ENCODE measurements at regions not wholly inside any gene's neighbourhood (a gene's known extent, or its start where the extent isn't known, plus 50 kb on each side); places are given as distances from the start of the nearest gene placed in this dataset.

DNA sequence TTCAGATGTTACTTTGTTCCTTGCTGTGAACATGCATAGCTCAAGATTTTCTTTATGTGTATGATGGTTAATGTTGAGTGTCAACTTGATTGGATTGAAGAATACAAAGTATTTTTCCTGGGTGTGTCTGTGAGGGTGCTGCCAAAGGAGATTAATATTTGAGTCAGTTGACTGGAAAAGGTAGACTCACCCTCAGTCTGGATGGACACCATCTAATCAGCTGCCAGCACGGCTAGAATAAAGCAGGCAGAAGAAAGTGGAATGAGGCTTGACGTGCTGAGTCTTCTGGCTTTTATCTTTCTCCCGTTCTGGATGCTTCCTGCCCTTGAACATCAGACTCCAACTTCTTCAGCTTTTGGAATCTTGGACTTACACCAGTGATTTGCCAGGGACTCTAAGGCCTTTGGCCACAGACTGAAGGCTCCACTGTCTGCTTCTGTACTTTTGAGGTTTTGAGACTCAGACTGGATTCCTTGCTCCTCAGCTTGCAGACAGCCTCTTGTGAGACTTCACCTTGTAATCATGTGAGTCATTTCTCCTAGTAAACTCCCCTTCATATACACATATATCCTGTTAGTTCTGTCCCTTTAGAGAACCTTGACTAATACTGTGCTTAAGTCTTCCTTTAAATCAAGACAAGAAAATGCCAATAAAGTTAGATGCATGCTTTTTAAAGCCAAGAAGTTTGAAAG is 626.6 kb downstream of the KCNT2 start:
- no peak overlapping the region for H3K9ac ChIP-seq (ENCODE audit: low read length)
- ChIA-PET POLR2A (no interaction called here), CTCF (no interaction called here), RAD21 (ENCODE audit: low non-redundant PET in 1 of 2, low total read pairs in 2 of 2, uncharacterized antibody in 2 of 2, unreplicated experiment in 2 of 2) (no interaction called here)
- H4K20me1 ChIP-seq (ENCODE audit: insufficient read depth) = no peaks in the 10 kb centered on the region
- H3K4me2 ChIP-seq (ENCODE audit: low read length) = no peak overlapping the region
- H3K36me3 ChIP-seq (ENCODE audit: control insufficient read depth in 1 of 2, insufficient read depth in 2 of 2, low read length in 2 of 2) = no peaks in the 10 kb centered on the region
- intact Hi-C loops (cut with micrococcal nuclease) = no loop called here
- H3K9me2 ChIP-seq (ENCODE audit: insufficient read depth) = no peaks in the 10 kb centered on the region
- no peaks in the 10 kb centered on the region for H3K9me3 ChIP-seq (ENCODE audit: control insufficient read depth in 1 of 2, insufficient read depth in 1 of 2, low read depth in 1 of 2, low read length in 2 of 2)
- H3K4me3 ChIP-seq (replicated peaks in 1 of 2; ENCODE audit: low read depth in 1 of 2, low read length in 2 of 2) = no peak overlapping the region
- H3K27me3 ChIP-seq (ENCODE audit: insufficient read depth, low read length) = no peaks in the 10 kb centered on the region
- TF ChIP-seq ZNF274 (IDR thresholded peaks at IDR 0.05; ENCODE audit: low read depth, low read length) (no peak), POLR2A (IDR thresholded peaks at IDR 0.05; ENCODE audit: borderline replicate concordance, extremely low read depth, insufficient read depth, insufficient read length) (no peak), EGR1 (IDR thresholded peaks at IDR 0.05; ENCODE audit: low read depth) (no peak), CBX3 (IDR thresholded peaks at IDR 0.05; ENCODE audit: low read depth) (no peak), CEBPB (IDR thresholded peaks at IDR 0.05; ENCODE audit: low read depth) (no peak), JUND (IDR thresholded peaks at IDR 0.05) (no peak), SRF (IDR thresholded peaks at IDR 0.05; ENCODE audit: low read depth) (no peak), TCF7L2 (IDR thresholded peaks at IDR 0.05; ENCODE audit: borderline replicate concordance, extremely low read depth, insufficient read depth, insufficient read length) (no peak), POLR2AphosphoS5 (IDR thresholded peaks at IDR 0.05; ENCODE audit: low read depth, low read length) (no peak), SIN3A (IDR thresholded peaks at IDR 0.05; ENCODE audit: low read depth) (no peak)
- TF ChIP-seq, protein P1, sequence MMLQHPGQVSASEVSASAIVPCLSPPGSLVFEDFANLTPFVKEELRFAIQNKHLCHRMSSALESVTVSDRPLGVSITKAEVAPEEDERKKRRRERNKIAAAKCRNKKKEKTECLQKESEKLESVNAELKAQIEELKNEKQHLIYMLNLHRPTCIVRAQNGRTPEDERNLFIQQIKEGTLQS (IDR thresholded peaks at IDR 0.05) = no peak
- TF ChIP-seq, protein P2, sequence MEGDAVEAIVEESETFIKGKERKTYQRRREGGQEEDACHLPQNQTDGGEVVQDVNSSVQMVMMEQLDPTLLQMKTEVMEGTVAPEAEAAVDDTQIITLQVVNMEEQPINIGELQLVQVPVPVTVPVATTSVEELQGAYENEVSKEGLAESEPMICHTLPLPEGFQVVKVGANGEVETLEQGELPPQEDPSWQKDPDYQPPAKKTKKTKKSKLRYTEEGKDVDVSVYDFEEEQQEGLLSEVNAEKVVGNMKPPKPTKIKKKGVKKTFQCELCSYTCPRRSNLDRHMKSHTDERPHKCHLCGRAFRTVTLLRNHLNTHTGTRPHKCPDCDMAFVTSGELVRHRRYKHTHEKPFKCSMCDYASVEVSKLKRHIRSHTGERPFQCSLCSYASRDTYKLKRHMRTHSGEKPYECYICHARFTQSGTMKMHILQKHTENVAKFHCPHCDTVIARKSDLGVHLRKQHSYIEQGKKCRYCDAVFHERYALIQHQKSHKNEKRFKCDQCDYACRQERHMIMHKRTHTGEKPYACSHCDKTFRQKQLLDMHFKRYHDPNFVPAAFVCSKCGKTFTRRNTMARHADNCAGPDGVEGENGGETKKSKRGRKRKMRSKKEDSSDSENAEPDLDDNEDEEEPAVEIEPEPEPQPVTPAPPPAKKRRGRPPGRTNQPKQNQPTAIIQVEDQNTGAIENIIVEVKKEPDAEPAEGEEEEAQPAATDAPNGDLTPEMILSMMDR (IDR thresholded peaks at IDR 0.05 in 2 of 3, conservative IDR thresholded peaks at IDR 0.05 in 1 of 3; ENCODE audit: borderline replicate concordance in 1 of 3, insufficient read depth in 1 of 3, low read depth in 2 of 3, low read length in 2 of 3) = no peak
- H3K4me1 ChIP-seq (ENCODE audit: control insufficient read depth in 1 of 2, insufficient read depth in 2 of 2, low read length in 2 of 2) = no peaks in the 10 kb centered on the region
- no peak overlapping the region for H3K27ac ChIP-seq (ENCODE audit: low read depth, low read length)
- no TSS peak for BruUV-seq (replicated peaks)
- H3K79me2 ChIP-seq (ENCODE audit: insufficient read depth, low read length) = no peaks in the 10 kb centered on the region
- DNase-seq (ENCODE audit: low read depth, low spot score) (no peak), ATAC-seq (no peak)
- no peak overlapping the region for H2AFZ ChIP-seq (ENCODE audit: low read depth, low read length, poor library complexity, severe bottlenecking)

Data from HCT116 (cell line).